ENCODE measurements at regions not wholly inside any gene's neighbourhood (a gene's known extent, or its start where the extent isn't known, plus 50 kb on each side); places are given as distances from the start of the nearest gene placed in this dataset.

DNA sequence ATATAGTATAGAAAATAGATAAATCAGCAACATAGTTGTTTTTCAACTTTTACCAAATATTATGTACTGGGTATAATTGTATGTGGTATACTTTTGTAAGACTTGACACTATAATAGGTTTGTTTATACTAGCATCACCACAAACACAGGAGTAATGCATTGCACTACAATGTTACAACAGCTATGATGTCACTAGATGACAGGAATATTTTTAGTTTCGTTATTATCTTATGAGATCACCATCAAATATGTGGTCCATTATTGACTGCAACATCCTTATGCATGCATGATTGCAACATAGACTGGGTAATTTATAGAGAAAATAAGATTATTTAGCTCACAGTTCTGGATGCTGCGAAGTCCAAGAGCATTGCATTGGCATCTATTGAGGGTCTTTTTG, 678.4 kb upstream of the ZNF804A start:
- TF ChIP-seq EZH2 (IDR thresholded peaks at IDR 0.05) (no peak), FOXP2 (optimal IDR thresholded peaks at IDR 0.05; ENCODE audit: control extremely low read depth, extremely low read length, insufficient read depth) (no peak)
